OCI-LY3 (cell line): ENCODE measurements at regions not wholly inside any gene's neighbourhood (a gene's known extent, or its start where the extent isn't known, plus 50 kb on each side); places are given as distances from the start of the nearest gene placed in this dataset.

Source experiments
- CTCF ChIP-seq: fragments of 200-600, 300-600 bp; sonication (generic); IDR thresholded peaks from 2 replicates; pipeline ENCODE4 v1.5.1; 2014; ENCODE audit warnings: antibody characterized with exemption, low read length, low read depth
- EZH2phosphoT487 ChIP-seq: fragments of 200-600 bp; shearing (Covaris generic); IDR thresholded peaks from 2 replicates; pipeline ENCODE4 v1.6.1; 2018; ENCODE audit warnings: antibody characterized with exemption, mixed run types, low read depth

- TF ChIP-seq CTCF, result no peak
- TF ChIP-seq EZH2phosphoT487, result no peak
Observed at GRCh38 chr1:37133276-37134145, 99.2 kb upstream of the GRIK3 start.
